SK-N-SH treated with all-trans-retinoic acid at 6 μM for 48 hours (cell line): ENCODE measurements at regions not wholly inside any gene's neighbourhood (a gene's known extent, or its start where the extent isn't known, plus 50 kb on each side); places are given as distances from the start of the nearest gene placed in this dataset.

Experiments used
- ATAC-seq: fragments of 200-7000 bp; cut with Tn5 transposase; 3 replicates; pipeline ENCODE4 v1.9.1; 2020; ENCODE audit warnings: mild to moderate bottlenecking, moderate library complexity
- ARNTL ChIP-seq: fragments of 450-650 bp; formaldehyde crosslinking; IDR thresholded peaks from 2 replicates; pipeline ENCODE4 v1.5.0; 2020; ENCODE audit warnings: low read depth, mild to moderate bottlenecking, moderate library complexity, borderline replicate concordance
- BACH2 ChIP-seq: fragments of 250-450 bp; sonication (Bioruptor Pico); IDR thresholded peaks from 2 replicates; pipeline ENCODE4 v1.9.0; 2021; ENCODE audit warnings: mild to moderate bottlenecking, borderline replicate concordance
- CSDC2 ChIP-seq: fragments of 250-450 bp; sonication (Bioruptor Pico); IDR thresholded peaks from 2 replicates; pipeline ENCODE4 v1.5.0; 2020; ENCODE audit warnings: mild to moderate bottlenecking, moderate library complexity
- ESRRG ChIP-seq: fragments of 250-450 bp; sonication (Bioruptor Pico); IDR thresholded peaks from 2 replicates; pipeline ENCODE4 v1.6.1; 2021; ENCODE audit warnings: mild to moderate bottlenecking
- GLIS3 ChIP-seq: fragments of 250-450 bp; sonication (Bioruptor Pico); IDR thresholded peaks from 2 replicates; pipeline ENCODE4 v1.5.0; 2020; ENCODE audit warnings: mild to moderate bottlenecking, moderate library complexity
- ISL1 ChIP-seq: fragments of 250-450 bp; sonication (Bioruptor Pico); IDR thresholded peaks from 2 replicates; pipeline ENCODE4 v2.1.2; 2022; ENCODE audit warnings: mild to moderate bottlenecking, moderate library complexity
- OSR1 ChIP-seq: fragments of 250-450 bp; sonication (Bioruptor Pico); IDR thresholded peaks from 2 replicates; pipeline ENCODE4 v1.8.0; 2022; ENCODE audit warnings: moderate library complexity, mild to moderate bottlenecking, inconsistent platforms
- PATZ1 ChIP-seq: fragments of 250-450 bp; sonication (Bioruptor Pico); IDR thresholded peaks from 2 replicates; pipeline ENCODE4 v1.8.0; 2020; ENCODE audit warnings: mild to moderate bottlenecking, moderate library complexity, borderline replicate concordance
- POU6F1 ChIP-seq: fragments of 250-450 bp; sonication (Bioruptor Pico); IDR thresholded peaks from 2 replicates; pipeline ENCODE4 v1.8.0; 2021; ENCODE audit warnings: low read depth, mild to moderate bottlenecking, moderate library complexity, borderline replicate concordance
- PPARA ChIP-seq: fragments of 250-450 bp; sonication (Bioruptor Pico); IDR thresholded peaks from 2 replicates; pipeline ENCODE4 v1.5.0; 2020; ENCODE audit warnings: mild to moderate bottlenecking, borderline replicate concordance
- SNAI2 ChIP-seq: fragments of 250-450 bp; sonication (Bioruptor Pico); IDR thresholded peaks from 2 replicates; pipeline ENCODE4 v1.5.0; 2020; ENCODE audit warnings: mild to moderate bottlenecking, moderate library complexity
- TOX ChIP-seq: fragments of 250-450 bp; sonication (Bioruptor Pico); IDR thresholded peaks from 2 replicates; pipeline ENCODE4 v1.8.0; 2021; ENCODE audit warnings: mild to moderate bottlenecking, moderate library complexity, borderline replicate concordance
- ZC3H10 ChIP-seq: fragments of 250-450 bp; sonication (Bioruptor Pico); IDR thresholded peaks from 2 replicates; pipeline ENCODE4 v1.5.1; 2021; ENCODE audit warnings: mild to moderate bottlenecking, moderate library complexity
- ZFP3 ChIP-seq: fragments of 250-450 bp; sonication (Bioruptor Pico); IDR thresholded peaks from 2 replicates; pipeline ENCODE4 v1.5.0; 2020; ENCODE audit warnings: mild to moderate bottlenecking, moderate library complexity
- ZFP30 ChIP-seq: fragments of 450-650 bp; formaldehyde crosslinking; IDR thresholded peaks from 2 replicates; pipeline ENCODE4 v1.5.0; 2022; ENCODE audit warnings: mild to moderate bottlenecking, moderate library complexity
- ZNF565 ChIP-seq: fragments of 450-650 bp; formaldehyde crosslinking; conservative IDR thresholded peaks from 2 replicates; pipeline ENCODE4 v1.5.0; 2020; ENCODE audit warnings: low read depth, mild to moderate bottlenecking, moderate library complexity
- ZNF70 ChIP-seq: fragments of 450-650 bp; formaldehyde crosslinking; IDR thresholded peaks from 2 replicates; pipeline ENCODE4 v1.5.0; 2020; ENCODE audit warnings: mild to moderate bottlenecking, moderate library complexity
- ZNF8 ChIP-seq: fragments of 450-650 bp; formaldehyde crosslinking; IDR thresholded peaks from 2 replicates; pipeline ENCODE4 v1.5.0; 2020; ENCODE audit warnings: mild to moderate bottlenecking, moderate library complexity
- TF ChIP-seq, protein P1 (sequence below): fragments of 250-450 bp; sonication (Bioruptor Pico); IDR thresholded peaks from 2 replicates; pipeline ENCODE4 v1.5.0; 2020; ENCODE audit warnings: mild to moderate bottlenecking, moderate library complexity
- TF ChIP-seq, protein P2 (sequence below): fragments of 250-450 bp; sonication (Bioruptor Pico); IDR thresholded peaks from 2 replicates; pipeline ENCODE4 v1.5.1; 2021; ENCODE audit warnings: mild to moderate bottlenecking, moderate library complexity

DNA sequence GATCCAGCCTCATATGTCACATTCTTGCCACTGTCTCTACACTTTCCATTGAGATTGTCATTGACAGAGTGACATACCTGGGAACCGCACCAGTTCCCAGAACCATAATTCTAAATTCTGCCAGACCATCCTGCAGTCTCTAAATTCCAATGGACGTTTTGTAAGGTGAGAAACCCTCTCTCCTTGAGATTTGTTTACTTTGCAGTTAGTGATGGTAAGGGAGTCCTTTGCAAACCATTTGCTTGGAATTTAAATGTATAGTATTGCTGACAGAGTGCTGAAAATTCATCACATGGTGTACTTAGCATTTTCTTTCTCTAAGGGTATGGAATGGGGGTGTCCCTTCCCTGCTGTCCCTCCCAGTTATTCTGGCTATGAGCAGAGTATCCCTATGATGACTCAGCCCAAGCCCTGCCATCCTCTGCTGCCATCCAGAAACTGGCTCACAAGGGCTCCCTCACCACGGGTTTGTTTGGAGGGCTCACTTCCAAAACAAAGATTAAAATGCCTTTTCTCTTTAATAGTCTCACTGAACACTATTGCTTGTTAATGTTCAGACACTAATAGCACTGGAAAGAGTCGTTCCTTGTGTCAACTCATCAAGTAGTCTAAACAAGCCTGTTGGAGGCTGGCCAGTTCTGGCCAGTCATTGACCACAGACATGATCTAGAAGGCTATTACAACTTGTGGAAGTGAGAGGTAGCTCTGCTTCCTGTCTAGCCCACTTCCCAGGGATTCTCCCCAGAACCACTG lies 129.0 kb upstream of the HMGA2 start:
- ATAC-seq: peak; percentile 92
- TF ChIP-seq POU6F1 (CRISPR knock-in tag): no peak; the same call in 1 of the 2 replicates
- 0 out of 2 replicates have a peak, but pooled peaks have one; percentile 46 for TF ChIP-seq TOX
- TF ChIP-seq CSDC2 (CRISPR knock-in tag): no peak
- TF ChIP-seq ZNF70: no peak
- TF ChIP-seq, protein P1, sequence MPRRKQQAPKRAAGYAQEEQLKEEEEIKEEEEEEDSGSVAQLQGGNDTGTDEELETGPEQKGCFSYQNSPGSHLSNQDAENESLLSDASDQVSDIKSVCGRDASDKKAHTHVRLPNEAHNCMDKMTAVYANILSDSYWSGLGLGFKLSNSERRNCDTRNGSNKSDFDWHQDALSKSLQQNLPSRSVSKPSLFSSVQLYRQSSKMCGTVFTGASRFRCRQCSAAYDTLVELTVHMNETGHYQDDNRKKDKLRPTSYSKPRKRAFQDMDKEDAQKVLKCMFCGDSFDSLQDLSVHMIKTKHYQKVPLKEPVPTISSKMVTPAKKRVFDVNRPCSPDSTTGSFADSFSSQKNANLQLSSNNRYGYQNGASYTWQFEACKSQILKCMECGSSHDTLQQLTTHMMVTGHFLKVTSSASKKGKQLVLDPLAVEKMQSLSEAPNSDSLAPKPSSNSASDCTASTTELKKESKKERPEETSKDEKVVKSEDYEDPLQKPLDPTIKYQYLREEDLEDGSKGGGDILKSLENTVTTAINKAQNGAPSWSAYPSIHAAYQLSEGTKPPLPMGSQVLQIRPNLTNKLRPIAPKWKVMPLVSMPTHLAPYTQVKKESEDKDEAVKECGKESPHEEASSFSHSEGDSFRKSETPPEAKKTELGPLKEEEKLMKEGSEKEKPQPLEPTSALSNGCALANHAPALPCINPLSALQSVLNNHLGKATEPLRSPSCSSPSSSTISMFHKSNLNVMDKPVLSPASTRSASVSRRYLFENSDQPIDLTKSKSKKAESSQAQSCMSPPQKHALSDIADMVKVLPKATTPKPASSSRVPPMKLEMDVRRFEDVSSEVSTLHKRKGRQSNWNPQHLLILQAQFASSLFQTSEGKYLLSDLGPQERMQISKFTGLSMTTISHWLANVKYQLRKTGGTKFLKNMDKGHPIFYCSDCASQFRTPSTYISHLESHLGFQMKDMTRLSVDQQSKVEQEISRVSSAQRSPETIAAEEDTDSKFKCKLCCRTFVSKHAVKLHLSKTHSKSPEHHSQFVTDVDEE (CRISPR knock-in tag): no peak
- TF ChIP-seq ZNF565: no peak

GRCh38 chr12:65696227-65696626 lies 128.1 kb upstream of the HMGA2 start:
- TF ChIP-seq ZC3H10: no peak
- TF ChIP-seq PATZ1: no peak
- TF ChIP-seq ISL1: no peak
- TF ChIP-seq ZNF8 (CRISPR knock-in tag): no peak
- TF ChIP-seq ZFP3: no peak
- no peak for TF ChIP-seq BACH2 (CRISPR knock-in tag)
- TF ChIP-seq, protein P1 (CRISPR knock-in tag): no peak
- TF ChIP-seq PPARA (CRISPR knock-in tag): no peak
- TF ChIP-seq ZFP30 (CRISPR knock-in tag): no peak
- TF ChIP-seq SNAI2: no peak
- no peak for TF ChIP-seq ARNTL (CRISPR knock-in tag)
- no peak for TF ChIP-seq TOX
- TF ChIP-seq ESRRG (CRISPR knock-in tag): no peak
- no peak for TF ChIP-seq ZNF565
- ATAC-seq: peak; percentile 3; the same call in 2 of the 3 replicates

GRCh38 chr12:65699251-65699650 lies 125.0 kb upstream of the HMGA2 start:
- ATAC-seq: peak; percentile 54
- TF ChIP-seq PATZ1: no peak
- TF ChIP-seq, protein P1 (CRISPR knock-in tag): no peak
- TF ChIP-seq ARNTL (CRISPR knock-in tag): no peak
- no peak for TF ChIP-seq CSDC2 (CRISPR knock-in tag)
- TF ChIP-seq, protein P2, sequence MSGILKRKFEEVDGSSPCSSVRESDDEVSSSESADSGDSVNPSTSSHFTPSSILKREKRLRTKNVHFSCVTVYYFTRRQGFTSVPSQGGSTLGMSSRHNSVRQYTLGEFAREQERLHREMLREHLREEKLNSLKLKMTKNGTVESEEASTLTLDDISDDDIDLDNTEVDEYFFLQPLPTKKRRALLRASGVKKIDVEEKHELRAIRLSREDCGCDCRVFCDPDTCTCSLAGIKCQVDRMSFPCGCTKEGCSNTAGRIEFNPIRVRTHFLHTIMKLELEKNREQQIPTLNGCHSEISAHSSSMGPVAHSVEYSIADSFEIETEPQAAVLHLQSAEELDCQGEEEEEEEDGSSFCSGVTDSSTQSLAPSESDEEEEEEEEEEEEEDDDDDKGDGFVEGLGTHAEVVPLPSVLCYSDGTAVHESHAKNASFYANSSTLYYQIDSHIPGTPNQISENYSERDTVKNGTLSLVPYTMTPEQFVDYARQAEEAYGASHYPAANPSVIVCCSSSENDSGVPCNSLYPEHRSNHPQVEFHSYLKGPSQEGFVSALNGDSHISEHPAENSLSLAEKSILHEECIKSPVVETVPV (CRISPR knock-in tag): no peak
- TF ChIP-seq GLIS3 (CRISPR knock-in tag): no peak
- TF ChIP-seq SNAI2: no peak
- TF ChIP-seq ZC3H10: no peak
- TF ChIP-seq OSR1 (CRISPR knock-in tag): no peak
